HepG2 (cell line): ENCODE measurements at regions not wholly inside any gene's neighbourhood (a gene's known extent, or its start where the extent isn't known, plus 50 kb on each side); places are given as distances from the start of the nearest gene placed in this dataset.
"Not testable (repeated sequence)": the region's sequence is repeated elsewhere in the genome, so short reads cannot be mapped to it uniquely, and the experiment has no call there.

Experiments
- ATAC-seq: fragments of 200-7000 bp; cut with Tn5 transposase; 3 replicates; pipeline ENCODE4 v1.9.1; 2020; ENCODE audit warnings: mild to moderate bottlenecking, moderate library complexity
- BruUV-seq: library from RNA; stranded (reverse); fragments of 400-500 nt; replicated peaks from 2 replicates; lab custom pipeline; 2021; lab: Mats Ljungman, UMichigan
- CTCF ChIA-PET: fragments of 300-600 bp; formaldehyde crosslinking; extraction: SDS; loops from one replicate; lab custom pipeline; 2021; ENCODE audit warnings: low total read pairs, inconsistent platforms, low intra/inter-chr PET ratio; lab: Yijun Ruan, JAX
- POLR2A ChIA-PET: fragments of 350-600 bp; sonication (Branson Sonifier 250); formaldehyde crosslinking; loops from one replicate; lab custom pipeline; 2020; ENCODE audit warnings: antibody characterized with exemption, inconsistent platforms; lab: Yijun Ruan, JAX
- DNase-seq: peaks from one replicate; pipeline ENCODE4 v3.0.0-alpha.2; 2015; ENCODE audit warnings: low spot score
- FAIRE-seq: peaks from 3 replicates; lab custom pipeline; 2011; peaks lifted over from hg19 to GRCh38; lab: Jason Lieb, UNC
- H2AFZ ChIP-seq: one replicate; pipeline ENCODE4 v1.6.1; 2011; ENCODE audit warnings: low read length, inconsistent platforms
- H3K27ac ChIP-seq: fragments of 300-600 bp; 3 replicates; pipeline ENCODE4 v1.8.0; 2011; ENCODE audit warnings: mixed run types, mild to moderate bottlenecking, mixed read lengths, low read length, inconsistent platforms; ENCODE audit not compliant: insufficient read depth; ENCODE audit errors: extremely low read length
- H3K27me3 ChIP-seq, 2 experiments: fragments of 200-600 bp in 1 of 2; 2 replicates in 1 of 2; 3 replicates in 1 of 2; pipeline versions ENCODE4 v1.6.0 to v1.8.0; 2011; ENCODE audit warnings: low read length in 2 of 2, mild to moderate bottlenecking in 2 of 2, moderate library complexity in 2 of 2, inconsistent platforms in 1 of 2; ENCODE audit not compliant: insufficient read depth in 2 of 2, control insufficient read depth in 1 of 2
- H3K36me3 ChIP-seq, 2 experiments: fragments of 200-600 bp in 1 of 2; replicated peaks in 1 of 2; 2 replicates in 1 of 2; 3 replicates in 1 of 2; pipeline versions ENCODE4 v1.5.1 to v1.8.0; 2011; ENCODE audit warnings: low read length in 2 of 2, inconsistent platforms in 1 of 2; ENCODE audit not compliant: insufficient read depth in 2 of 2, control insufficient read depth in 1 of 2
- H3K4me1 ChIP-seq: 2 replicates; pipeline ENCODE4 v1.5.1; 2012; ENCODE audit warnings: low read length, inconsistent platforms; ENCODE audit not compliant: insufficient read depth
- H3K4me2 ChIP-seq: 2 replicates; pipeline ENCODE4 v1.6.0; 2011; ENCODE audit warnings: low read depth, low read length, inconsistent platforms
- H3K4me3 ChIP-seq, 3 experiments: fragments of 200-600 bp in 1 of 3; sonication (generic), shearing (Covaris generic) in 1 of 3; replicated peaks in 1 of 3; 2 replicates each; pipeline ENCODE4 v1.5.1; 2011 to 2016; ENCODE audit warnings: low read length in 3 of 3, inconsistent platforms in 2 of 3, low read depth in 2 of 3, mild to moderate bottlenecking in 2 of 3, control low read depth in 1 of 3, mixed read lengths in 1 of 3; ENCODE audit not compliant: insufficient read depth in 1 of 3
- H3K79me2 ChIP-seq: one replicate; pipeline ENCODE4 v1.6.1; 2011; ENCODE audit warnings: low read length, inconsistent platforms; ENCODE audit not compliant: insufficient read depth
- H3K9ac ChIP-seq: 2 replicates; pipeline ENCODE4 v1.6.0; 2011; ENCODE audit warnings: mild to moderate bottlenecking, low read depth, low read length, inconsistent platforms; ENCODE audit not compliant: insufficient read depth
- H3K9me3 ChIP-seq: 2 replicates; pipeline ENCODE4 v1.5.1; 2012; ENCODE audit warnings: mild to moderate bottlenecking, low read length
- H4K20me1 ChIP-seq: 2 replicates; pipeline ENCODE4 v1.6.0; 2011; ENCODE audit warnings: inconsistent platforms, mild to moderate bottlenecking, low read length, moderate library complexity; ENCODE audit not compliant: insufficient read depth
- SNAPC4 ChIP-seq: sonication (generic); formaldehyde crosslinking; IDR thresholded peaks from 2 replicates; pipeline ENCODE4 v1.4.0; 2020; ENCODE audit warnings: mild to moderate bottlenecking, missing genetic modification reagents
- ZMYM2 ChIP-seq: sonication (generic); formaldehyde crosslinking; IDR thresholded peaks from 2 replicates; pipeline ENCODE4 v1.8.0; 2022; ENCODE audit warnings: mild to moderate bottlenecking, missing genetic modification reagents
- ZNF543 ChIP-seq: sonication (generic); formaldehyde crosslinking; IDR thresholded peaks from 2 replicates; pipeline ENCODE4 v1.4.0; 2020; ENCODE audit warnings: mild to moderate bottlenecking, missing genetic modification reagents
- WGBS: methylation state at CpG from one replicate; pipeline ENCODE4 v1.1.6; 2017; ENCODE audit warnings: low lambda C conversion rate; 5-methylcytosine and 5-hydroxymethylcytosine counted together
- in situ Hi-C: cut with HindIII; loops from 2 replicates; pipeline ENCODE4 v1.10.0; 2017; ENCODE audit warnings: low pct_unique_long_range_greater_than_20kb; ENCODE audit not compliant: extremely low pct_ligation_motif_present
- intact Hi-C: fragments of 100-400 bp; cut with micrococcal nuclease; formaldehyde crosslinking; loops from one replicate; pipeline ENCODE4 v1.10.0; 2022; ENCODE audit not compliant: unreplicated experiment
- TF ChIP-seq, protein P1 (sequence below): sonication (generic); formaldehyde crosslinking; conservative IDR thresholded peaks from 2 replicates; pipeline ENCODE4 v1.8.0; 2022; ENCODE audit warnings: mild to moderate bottlenecking, moderate library complexity, missing genetic modification reagents
- TF ChIP-seq, protein P2 (sequence below): sonication (generic); formaldehyde crosslinking; IDR thresholded peaks from 2 replicates; pipeline ENCODE4 v1.9.0; 2021; ENCODE audit warnings: missing genetic modification reagents, borderline replicate concordance

- no peak for FAIRE-seq
These were observed 95.2 kb upstream of the NCAM2 start for GRCh38 chr21:20902998-20903397.

GRCh38 chr21:20927555-20927954 is 70.7 kb upstream of the NCAM2 start:
- CTCF ChIA-PET, H4K20me1 ChIP-seq: not testable (repeated sequence)

More at GRCh38 chr21:20902998-20903397, 95.2 kb upstream of the NCAM2 start:
- Histone ChIP-seq H3K36me3 (no peaks in the 10 kb centered on the region), H3K79me2 (no peaks in the 10 kb centered on the region), H3K9ac (no peak overlapping the region), H3K4me1 (no peaks in the 10 kb centered on the region), H4K20me1 (no peaks in the 10 kb centered on the region), H3K4me3 (no peak overlapping the region), H3K9me3 (peaks cover 79% of the 10 kb centered on the region), H3K27me3 (no peaks in the 10 kb centered on the region), H2AFZ (no peak overlapping the region), H3K27ac (no peak overlapping the region), H3K4me2 (no peak overlapping the region)
- BruUV-seq, result no TSS peak
- ATAC-seq, result no peak
- no peak for DNase-seq
- no peak for TF ChIP-seq ZNF543 (CRISPR knock-in tag)
- TF ChIP-seq ZMYM2, result no peak
- TF ChIP-seq, protein P1, sequence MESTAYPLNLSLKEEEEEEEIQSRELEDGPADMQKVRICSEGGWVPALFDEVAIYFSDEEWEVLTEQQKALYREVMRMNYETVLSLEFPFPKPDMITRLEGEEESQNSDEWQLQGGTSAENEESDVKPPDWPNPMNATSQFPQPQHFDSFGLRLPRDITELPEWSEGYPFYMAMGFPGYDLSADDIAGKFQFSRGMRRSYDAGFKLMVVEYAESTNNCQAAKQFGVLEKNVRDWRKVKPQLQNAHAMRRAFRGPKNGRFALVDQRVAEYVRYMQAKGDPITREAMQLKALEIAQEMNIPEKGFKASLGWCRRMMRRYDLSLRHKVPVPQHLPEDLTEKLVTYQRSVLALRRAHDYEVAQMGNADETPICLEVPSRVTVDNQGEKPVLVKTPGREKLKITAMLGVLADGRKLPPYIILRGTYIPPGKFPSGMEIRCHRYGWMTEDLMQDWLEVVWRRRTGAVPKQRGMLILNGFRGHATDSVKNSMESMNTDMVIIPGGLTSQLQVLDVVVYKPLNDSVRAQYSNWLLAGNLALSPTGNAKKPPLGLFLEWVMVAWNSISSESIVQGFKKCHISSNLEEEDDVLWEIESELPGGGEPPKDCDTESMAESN, result no peak
- no peak for TF ChIP-seq SNAPC4 (CRISPR knock-in tag)
- TF ChIP-seq, protein P2, sequence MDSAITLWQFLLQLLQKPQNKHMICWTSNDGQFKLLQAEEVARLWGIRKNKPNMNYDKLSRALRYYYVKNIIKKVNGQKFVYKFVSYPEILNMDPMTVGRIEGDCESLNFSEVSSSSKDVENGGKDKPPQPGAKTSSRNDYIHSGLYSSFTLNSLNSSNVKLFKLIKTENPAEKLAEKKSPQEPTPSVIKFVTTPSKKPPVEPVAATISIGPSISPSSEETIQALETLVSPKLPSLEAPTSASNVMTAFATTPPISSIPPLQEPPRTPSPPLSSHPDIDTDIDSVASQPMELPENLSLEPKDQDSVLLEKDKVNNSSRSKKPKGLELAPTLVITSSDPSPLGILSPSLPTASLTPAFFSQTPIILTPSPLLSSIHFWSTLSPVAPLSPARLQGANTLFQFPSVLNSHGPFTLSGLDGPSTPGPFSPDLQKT, result no peak
- ChIA-PET CTCF (no interaction called here), POLR2A (no interaction called here)
- intact Hi-C loops (no loop called here), in situ Hi-C loops (no loop called here)

More at GRCh38 chr21:20927555-20927954, 70.7 kb upstream of the NCAM2 start:
- BruUV-seq, H3K36me3 ChIP-seq, H3K79me2 ChIP-seq, intact Hi-C loops, ATAC-seq, H3K4me3 ChIP-seq, H3K27ac ChIP-seq, H3K9ac ChIP-seq, H2AFZ ChIP-seq, H3K27me3 ChIP-seq, FAIRE-seq, POLR2A ChIA-PET, DNase-seq, H3K4me1 ChIP-seq, H3K4me2 ChIP-seq, in situ Hi-C loops: not testable (repeated sequence)
- peaks cover 70% of the 10 kb centered on the region for H3K9me3 ChIP-seq
- WGBS, result 14% methylated on average over 5 of the region's 13 CpGs
